ENCODE measurements at regions not wholly inside any gene's neighbourhood (a gene's known extent, or its start where the extent isn't known, plus 50 kb on each side); places are given as distances from the start of the nearest gene placed in this dataset.
A peak's percentile ranks its signal among the peaks of the same experiment; 100 is the strongest.
"Not testable (repeated sequence)": the region's sequence is repeated elsewhere in the genome, so short reads cannot be mapped to it uniquely, and the experiment has no call there.

DNA sequence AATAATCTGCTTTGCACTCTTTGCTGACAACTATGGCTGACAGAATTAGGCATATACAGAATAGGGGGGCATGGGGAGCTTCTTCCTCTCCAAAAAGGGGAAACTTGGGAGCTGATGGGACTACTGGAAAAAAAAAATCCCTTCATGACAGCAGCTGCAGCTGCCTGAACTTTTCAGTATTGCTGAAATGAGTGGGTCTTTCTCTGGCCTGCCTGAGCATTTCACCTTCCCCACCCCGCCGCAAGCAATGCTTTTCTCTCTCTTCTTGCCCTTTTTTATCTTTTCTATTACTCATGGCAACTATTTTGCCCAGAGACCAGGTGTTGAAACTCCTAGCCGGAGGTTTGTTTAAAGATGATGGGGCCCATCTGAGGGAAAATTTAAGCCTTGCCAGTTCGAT, 244.9 kb downstream of the SEMA3D start:
- no peak for ATAC-seq (ENCODE audit: poor library complexity)

DNA sequence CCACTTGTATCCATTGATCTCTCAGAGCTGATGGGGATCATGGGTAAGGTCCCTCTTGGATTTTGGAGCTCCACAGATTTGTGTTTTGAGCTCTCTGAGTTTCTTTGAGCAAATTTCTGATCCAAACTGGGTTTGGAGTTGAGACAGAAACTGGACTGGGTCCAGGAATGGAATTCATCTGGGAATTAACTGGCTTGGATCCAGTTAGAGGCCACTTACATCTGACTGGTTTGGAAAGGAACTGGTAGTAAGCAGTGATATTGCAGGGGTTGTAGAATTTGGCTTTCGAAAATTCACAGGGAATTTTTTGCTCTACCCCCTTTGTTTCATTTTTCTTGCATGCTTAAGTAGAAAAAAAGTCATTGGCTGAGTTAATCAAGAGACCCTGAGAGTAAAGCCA, 245.6 kb downstream of the SEMA3D start:
- ATAC-seq (ENCODE audit: poor library complexity): no peak
- no peak for DNase-seq
- intact Hi-C loops (cut with DNase I): no loop called here

More for the DNA sequence above, 244.9 kb downstream of the SEMA3D start:
- intact Hi-C loops (cut with DNase I): no loop called here
- no peak for DNase-seq

DNA sequence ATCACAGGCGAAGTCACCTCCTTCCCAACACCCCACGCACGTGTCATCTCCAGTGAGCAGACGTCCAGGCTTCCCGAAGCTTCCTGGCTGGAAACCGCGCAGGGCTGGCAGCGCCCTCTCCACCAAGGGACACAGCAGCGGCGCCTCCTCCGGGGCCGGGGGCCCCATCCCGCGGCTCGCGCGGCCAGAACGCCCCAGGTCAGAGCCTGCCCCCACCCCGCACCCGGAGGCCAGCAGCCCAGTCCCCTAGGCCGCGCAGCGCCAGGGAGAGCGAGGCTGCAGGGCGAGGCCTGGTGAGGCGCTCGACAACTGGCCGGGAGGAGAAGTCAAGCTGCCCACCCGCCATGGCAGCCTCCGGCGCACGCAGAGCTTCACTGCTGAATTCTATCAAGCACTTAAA, 247.0 kb downstream of the SEMA3D start:
- DNase-seq: no peak

DNA sequence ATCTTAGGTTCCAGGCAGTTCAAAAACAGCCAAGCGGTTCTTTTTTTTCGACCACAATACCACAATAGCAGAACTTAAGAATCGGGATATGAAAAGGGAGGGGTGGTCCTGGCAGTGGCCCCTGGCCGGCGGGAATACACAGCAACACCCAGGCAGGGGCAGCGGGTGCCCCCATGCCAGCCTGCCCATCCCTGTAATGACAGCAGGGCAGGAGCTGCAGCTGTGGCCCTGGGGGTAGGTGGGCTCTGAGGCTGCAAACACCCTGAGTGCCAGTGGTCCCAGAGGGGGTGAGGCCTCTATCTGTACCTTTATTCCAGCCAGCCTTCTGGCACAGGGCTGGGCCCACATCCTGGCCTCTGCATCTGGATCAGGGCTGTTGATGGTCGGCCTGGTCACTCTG, 247.4 kb downstream of the SEMA3D start:
- DNase-seq: peak; percentile 37
- ATAC-seq (ENCODE audit: poor library complexity): no peak
- intact Hi-C loops (cut with DNase I): no loop called here

More for the DNA sequence above, 247.0 kb downstream of the SEMA3D start:
- ATAC-seq (ENCODE audit: poor library complexity): no peak
- intact Hi-C loops (cut with DNase I): no loop called here

DNA sequence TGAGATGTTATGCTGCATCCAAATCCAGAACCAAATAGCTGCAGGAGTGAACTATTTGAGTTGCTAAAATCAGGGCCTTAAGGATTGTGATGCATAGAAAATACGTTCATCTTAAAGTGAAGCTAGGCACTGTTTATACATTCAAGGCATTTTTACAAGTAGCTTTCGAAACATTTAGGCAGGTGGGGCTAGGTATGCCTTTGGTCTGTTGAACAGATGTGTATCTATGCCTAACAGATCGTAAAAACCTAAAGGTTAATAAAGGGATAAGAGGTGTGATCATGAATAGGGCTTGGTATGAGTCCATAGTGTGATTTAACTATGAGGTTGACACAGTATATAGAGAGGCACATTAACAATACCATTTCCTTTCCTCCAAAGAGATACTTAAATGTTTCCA, 262.5 kb downstream of the SEMA3D start:
- ATAC-seq (ENCODE audit: poor library complexity): no peak
- DNase-seq: no peak
- intact Hi-C loops (cut with DNase I): no loop called here

DNA sequence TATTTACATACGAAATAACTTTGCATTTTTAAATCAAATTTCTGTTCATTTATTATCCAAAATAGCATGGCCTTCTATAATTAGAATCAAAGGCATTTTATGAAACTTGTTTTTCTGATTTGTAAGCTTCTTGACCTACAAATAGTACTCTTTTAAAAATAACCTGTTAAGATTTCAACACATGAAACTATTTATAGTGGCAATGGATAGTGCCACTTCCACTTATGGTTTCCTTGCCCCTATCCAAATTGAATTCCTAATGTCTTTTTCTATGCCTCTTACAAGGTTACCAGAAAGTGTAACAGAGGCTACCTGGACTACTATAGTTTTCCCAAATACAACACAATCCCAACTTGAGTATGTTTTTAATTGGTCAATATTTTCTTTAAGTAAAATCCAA, 263.5 kb downstream of the SEMA3D start:
- ATAC-seq (ENCODE audit: poor library complexity): peak; percentile 71
- intact Hi-C loops (cut with DNase I): no loop called here
- no peak for DNase-seq

DNA sequence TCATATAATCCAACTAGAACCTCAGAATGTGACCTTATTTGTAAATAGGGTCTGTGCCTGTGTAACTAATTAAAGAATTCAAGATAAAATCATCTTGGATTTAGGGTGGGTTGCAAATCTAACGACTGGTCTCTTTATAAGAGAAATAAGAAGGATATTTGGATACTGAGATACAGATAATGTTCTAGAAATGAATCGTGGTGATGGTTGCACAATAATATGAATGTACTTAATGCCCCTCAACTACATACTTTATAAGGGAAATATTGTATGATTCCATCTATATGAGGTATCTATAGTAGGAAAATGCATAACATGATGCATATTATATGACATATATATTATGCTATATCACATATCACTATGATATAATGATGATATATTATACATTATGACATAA, 265.7 kb downstream of the SEMA3D start:
- intact Hi-C loops (cut with DNase I): no loop called here
- no peak for ATAC-seq (ENCODE audit: poor library complexity)

DNA sequence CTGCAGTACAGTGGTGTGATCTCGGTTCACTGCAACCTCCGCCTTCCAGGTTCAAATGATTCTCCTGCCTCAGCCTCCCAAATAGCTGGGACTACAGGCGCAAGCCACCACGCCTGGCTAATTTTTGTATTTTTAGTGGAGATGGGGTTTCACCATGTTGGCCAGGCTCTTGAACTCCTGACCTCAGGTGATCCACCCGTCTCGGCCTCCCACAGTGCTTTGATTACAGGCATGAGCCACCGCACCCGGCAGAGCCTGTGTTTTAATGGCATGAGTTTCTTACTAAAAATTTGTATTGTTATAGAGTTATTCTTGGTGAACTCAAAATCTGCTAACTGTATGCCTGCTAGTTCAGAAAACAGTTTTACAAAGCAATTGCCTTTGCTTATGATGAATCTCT, 269.9 kb downstream of the SEMA3D start:
- ATAC-seq (ENCODE audit: poor library complexity); intact Hi-C loops (cut with DNase I); DNase-seq: not testable (repeated sequence)

More for the DNA sequence above, 265.7 kb downstream of the SEMA3D start:
- no peak for DNase-seq

DNA sequence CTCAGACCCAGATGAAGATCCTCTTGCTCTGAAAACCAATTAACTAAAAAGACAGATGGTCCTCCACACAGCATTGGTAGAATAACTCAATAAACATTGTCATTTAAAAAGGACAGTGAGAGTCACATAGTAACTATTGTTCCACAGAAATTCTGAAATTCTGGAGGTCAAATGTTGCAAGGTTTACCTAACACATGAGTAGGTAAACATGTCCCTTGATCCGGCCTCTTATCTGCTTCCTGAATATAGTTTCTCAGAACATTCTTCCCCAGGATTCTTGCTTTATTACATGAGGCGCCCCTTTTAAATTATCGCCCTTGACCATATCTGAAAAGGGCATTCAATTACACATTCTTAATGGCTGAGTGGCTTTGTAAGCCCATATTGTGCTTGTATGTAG, 270.7 kb downstream of the SEMA3D start:
- ATAC-seq (ENCODE audit: poor library complexity): no peak
- intact Hi-C loops (cut with DNase I): no loop called here
- no peak for DNase-seq

DNA sequence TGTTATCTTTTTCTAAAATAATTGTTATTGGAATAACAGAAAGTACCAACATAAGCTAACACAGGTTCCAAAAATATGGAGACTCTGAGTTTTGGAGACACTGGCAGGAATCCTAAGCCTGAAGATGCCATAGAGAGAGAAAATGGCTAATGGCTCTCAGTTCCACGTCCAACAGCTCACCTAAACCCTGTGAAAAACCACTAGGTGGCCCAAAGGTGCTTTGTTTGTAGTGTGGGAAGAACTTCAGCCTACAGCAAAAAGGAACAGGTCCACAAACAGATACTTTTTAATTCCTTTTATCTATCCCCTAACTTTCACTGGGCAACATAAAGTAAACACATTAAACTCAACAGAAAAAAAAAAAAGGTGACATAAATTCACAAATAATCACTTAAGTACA, 272.3 kb downstream of the SEMA3D start:
- ATAC-seq (ENCODE audit: poor library complexity): peak; percentile 81
- intact Hi-C loops (cut with DNase I): loop anchor here (5.0 kb wide), 1 partner anchor 108 kb away; no protein-coding TSS in a partner anchor
- no peak for DNase-seq

DNA sequence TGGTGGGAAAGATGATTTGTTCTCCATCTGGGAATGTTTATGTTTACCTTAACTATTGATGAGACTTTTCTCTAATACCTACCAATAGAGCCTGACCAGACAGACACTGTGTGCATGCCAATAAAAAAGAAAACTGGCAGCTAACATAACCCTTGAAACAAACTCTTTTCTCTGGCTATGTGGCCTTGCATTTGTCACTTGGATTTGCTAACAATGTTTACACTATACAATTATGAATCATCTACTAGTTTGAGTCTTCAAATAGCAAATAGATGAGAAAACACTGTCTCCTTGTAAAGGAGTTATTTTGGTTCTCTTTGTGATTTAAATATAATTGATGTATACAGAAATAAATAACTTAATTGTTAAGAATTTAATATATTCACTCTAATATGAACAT, 273.1 kb downstream of the SEMA3D start:
- intact Hi-C loops (cut with DNase I): loop anchor here (5.0 kb wide), 1 partner anchor 109 kb away; no protein-coding TSS in a partner anchor
- DNase-seq: no peak
- no peak for ATAC-seq (ENCODE audit: poor library complexity)

DNA sequence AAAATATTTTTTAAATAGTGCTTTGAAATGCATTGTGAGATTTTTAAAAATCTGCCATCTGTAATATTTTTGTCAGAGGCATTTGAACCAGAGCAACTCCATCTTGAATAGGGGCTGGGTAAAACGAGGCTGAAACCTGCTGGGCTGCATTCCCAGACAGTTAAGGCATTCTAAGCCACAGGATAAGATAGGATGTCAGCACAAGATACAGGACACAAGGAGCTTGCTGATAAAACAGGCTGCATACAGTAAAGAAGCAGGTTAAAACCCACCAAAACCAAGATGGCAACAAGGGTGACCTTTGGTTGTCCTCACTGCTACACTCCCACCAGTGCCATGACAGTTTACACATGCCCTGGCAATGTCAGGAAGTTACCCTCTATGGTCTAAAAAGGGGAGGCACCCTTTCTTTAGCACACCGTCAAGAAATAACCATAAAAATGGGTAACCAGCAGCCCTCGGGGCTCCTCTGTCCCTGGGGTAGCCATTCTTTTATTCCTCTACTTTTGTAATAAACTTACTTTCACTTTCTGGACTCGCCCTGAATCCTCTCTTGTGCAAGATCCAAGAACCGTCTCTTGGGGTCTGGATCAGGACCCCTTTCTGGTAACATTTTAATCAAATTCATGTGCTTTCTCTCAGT, 273.7 kb downstream of the SEMA3D start:
- intact Hi-C loops (cut with DNase I): loop anchor here (5.0 kb wide), 1 partner anchor 109 kb away; no protein-coding TSS in a partner anchor
- ATAC-seq (ENCODE audit: poor library complexity): no peak
- no peak for DNase-seq

DNA sequence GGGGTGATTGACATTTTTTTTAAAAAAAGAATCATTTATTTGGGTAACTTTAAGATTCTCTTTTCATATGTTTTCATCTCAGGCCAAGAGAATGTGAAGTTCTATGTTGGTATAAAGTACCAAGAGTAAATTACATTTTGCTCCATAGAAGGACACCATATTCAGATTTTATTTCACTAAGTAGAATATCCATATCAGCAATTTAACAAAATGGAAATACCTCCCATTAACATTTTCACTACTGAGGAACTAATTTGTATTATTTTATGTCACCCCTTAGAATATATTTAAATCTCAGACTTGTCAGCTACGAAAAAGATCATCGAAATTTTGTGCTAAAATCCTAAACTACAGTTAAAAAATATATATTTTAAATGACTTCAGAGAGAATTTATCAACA, 274.3 kb downstream of the SEMA3D start:
- ATAC-seq (ENCODE audit: poor library complexity): no peak
- DNase-seq: no peak
- intact Hi-C loops (cut with DNase I): loop anchor here (5.0 kb wide), 1 partner anchor 110 kb away; no protein-coding TSS in a partner anchor

DNA sequence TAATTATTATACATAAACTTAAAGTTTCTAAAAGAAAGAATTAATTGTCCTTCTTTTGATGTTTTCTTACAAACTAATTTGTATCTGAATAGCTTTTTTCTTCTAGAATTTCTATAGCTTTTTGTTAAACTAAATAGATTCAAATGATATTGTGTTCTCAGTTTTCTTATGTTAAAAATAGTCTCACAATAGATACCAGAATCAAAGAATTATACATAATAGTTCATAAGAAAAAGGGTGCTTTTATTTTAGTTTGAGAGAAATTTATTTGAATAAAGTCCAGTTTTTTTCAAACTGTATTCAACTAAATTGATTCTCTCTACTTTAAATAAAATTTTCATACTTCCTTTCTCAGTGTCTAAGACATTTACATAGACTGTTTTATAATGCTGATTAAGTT, 274.8 kb downstream of the SEMA3D start:
- no peak for DNase-seq
- intact Hi-C loops (cut with DNase I): loop anchor here (5.0 kb wide), 1 partner anchor 110 kb away; no protein-coding TSS in a partner anchor

DNA sequence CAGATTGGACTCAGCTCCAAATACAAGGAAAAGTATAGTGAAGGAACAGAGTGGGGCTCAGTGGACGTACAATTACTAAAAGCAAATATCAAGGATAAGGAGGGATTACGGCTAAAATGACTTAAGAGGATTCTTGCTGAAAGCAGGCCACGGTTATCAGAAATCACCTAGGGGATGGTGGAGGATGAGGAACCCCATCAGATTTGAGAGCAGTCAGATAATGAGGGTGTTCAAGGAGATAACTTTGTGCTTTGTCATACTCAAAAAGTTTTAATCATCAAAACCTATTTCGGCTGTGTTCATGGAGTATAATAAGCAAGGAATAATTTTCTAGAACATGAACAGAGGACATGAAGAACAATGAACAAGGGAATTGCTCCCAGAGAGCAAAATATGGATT, 275.8 kb downstream of the SEMA3D start:
- no peak for ATAC-seq (ENCODE audit: poor library complexity)
- intact Hi-C loops (cut with DNase I): loop anchor here (5.0 kb wide), 1 partner anchor 111 kb away; no protein-coding TSS in a partner anchor
- DNase-seq: no peak

More for the DNA sequence above, 274.8 kb downstream of the SEMA3D start:
- ATAC-seq (ENCODE audit: poor library complexity): no peak

DNA sequence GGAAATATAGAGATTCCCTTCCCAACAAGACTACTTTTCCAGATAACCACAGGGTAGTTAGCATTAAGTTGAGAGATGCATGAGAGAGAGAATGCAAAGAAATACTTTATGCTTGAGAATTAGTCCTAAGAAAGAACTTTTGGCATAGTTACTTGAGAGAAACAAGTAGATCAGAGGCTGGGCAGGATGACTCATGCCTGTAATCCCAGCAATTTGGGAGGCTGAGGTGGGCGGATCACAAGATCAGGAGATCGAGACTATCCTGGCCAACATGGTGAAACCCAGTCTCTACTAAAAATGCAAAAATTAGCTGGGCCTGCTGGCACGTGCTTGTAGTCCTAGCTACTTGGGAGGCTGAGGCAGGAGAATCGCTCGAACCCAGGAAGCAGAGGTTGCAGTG, 276.5 kb downstream of the SEMA3D start:
- intact Hi-C loops (cut with DNase I): loop anchor here (5.0 kb wide), 1 partner anchor 112 kb away; no protein-coding TSS in a partner anchor
- DNase-seq; ATAC-seq (ENCODE audit: poor library complexity): not testable (repeated sequence)

DNA sequence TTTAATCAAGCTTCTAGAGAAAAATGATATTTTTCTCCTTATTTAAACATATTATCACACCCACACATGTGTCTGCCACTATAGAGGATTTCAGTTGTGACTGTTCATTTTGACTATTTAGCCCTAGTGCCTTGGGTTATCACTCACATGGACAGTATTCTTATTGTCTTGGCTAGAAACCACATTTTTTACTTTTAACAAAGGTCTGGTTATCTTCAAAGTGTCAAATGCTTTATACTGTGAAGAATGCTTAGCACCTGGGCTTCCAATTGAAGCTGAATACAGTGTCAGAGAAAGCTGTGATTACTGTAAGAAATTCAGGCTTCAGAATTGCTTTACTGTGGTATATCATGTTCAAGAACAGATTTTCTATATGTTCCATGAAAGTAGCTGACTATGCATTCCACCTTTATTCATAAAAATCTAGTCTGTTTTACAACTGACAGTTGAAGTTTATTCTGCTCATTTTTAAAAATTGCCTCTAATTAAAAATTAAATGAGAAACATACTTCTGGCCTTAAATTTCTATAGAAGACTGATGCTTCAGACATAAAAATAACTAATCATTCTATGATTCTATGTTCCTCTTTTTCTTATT, 278.6 kb downstream of the SEMA3D start:
- no peak for DNase-seq
- ATAC-seq (ENCODE audit: poor library complexity): no peak
- intact Hi-C loops (cut with DNase I): no loop called here

DNA sequence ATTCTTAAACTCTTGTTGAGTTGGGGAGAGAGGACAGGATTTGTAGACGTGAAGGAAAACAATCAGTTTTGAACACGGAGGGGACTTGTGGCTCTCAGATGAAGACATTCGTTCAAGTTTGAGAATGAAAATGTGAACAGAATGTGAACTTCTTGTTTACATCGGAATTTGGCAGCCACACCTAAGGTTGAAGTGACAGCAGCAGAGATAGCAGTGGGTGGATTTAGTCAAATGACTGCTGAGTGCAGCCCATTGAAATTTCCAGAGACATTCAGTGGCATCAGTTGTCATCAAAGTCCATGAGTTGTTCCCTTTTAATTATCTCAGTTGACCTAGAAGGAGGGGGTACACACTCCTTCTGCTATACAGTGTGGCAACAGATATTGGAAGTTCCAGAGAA, 280.0 kb downstream of the SEMA3D start:
- DNase-seq: no peak

DNA sequence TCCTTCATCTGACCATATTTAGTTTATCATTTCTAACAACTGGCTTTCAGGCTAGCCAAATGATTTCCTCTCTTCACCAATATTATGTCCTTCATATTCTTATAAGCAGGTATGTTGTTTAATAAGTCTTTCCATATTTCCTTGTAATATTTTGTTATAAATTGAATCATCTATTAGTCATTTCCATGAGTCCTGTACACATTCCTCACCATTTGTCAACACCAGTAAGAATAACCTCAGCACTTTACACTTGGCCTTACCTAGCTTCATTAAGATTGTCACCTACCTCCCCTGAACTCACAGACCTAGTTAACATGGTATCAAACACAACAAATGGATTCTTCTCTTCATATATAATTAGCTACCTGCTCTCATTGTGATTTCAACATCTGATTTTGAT, 282.3 kb downstream of the SEMA3D start:
- DNase-seq (no peak), ATAC-seq (ENCODE audit: poor library complexity) (no peak)
- intact Hi-C loops (cut with DNase I): no loop called here

More for the DNA sequence above, 280.0 kb downstream of the SEMA3D start:
- intact Hi-C loops (cut with DNase I): no loop called here
- ATAC-seq (ENCODE audit: poor library complexity): no peak

DNA sequence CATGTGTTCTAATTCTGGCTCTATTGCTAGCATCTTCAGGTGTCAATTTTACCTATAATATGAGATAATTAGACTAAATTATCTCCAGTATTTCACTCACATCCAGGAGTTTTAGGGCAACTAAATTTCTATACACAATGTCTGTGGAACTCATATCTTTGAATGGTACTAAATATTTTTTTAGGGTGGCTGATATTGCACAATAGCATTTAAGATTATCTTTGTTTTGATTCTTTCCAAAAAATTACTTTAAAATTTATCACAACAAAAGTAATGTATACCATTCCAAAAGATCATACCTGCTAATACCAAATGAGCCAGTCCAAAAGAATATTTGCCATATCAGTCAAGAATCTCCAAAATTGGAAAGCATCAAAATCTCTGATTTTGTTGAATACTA, 285.5 kb downstream of the SEMA3D start:
- DNase-seq (no peak), ATAC-seq (ENCODE audit: poor library complexity) (no peak)
- intact Hi-C loops (cut with DNase I): no loop called here
